Spleen (tissue), 7 donors: ENCODE measurements at regions not wholly inside any gene's neighbourhood (a gene's known extent, or its start where the extent isn't known, plus 50 kb on each side); places are given as distances from the start of the nearest gene placed in this dataset.

ENCODE experiments used
- POLR2A ChIP-seq, 3 donors: fragments of 450-650 bp; IDR thresholded peaks; one replicate each; pipeline ENCODE4 v1.5.1; 2017; ENCODE audit warnings: antibody characterized with exemption in 3 of 3, mild to moderate bottlenecking in 1 of 3
- POLR2AphosphoS5 ChIP-seq, 3 donors: sonication (generic); formaldehyde crosslinking; IDR thresholded peaks; one replicate each; pipeline ENCODE4 v1.5.1; 2017; ENCODE audit warnings: antibody characterized with exemption in 3 of 3
- TF ChIP-seq, protein P1 (sequence below), 11 experiments: fragments of 200-600 bp in 7 of 11; fragments of 450-650 bp in 4 of 11; sonication (generic) in 4 of 11; IDR thresholded peaks in 8 of 11; conservative IDR thresholded peaks in 3 of 11; 1 replicate in 7 of 11; 2 replicates in 4 of 11; pipeline versions ENCODE4 v1.4.0 to v1.8.0; 2016 to 2021; ENCODE audit warnings: antibody characterized with exemption in 11 of 11, inconsistent platforms in 4 of 11, mild to moderate bottlenecking in 1 of 11
- donor health status: DM: no; HTN: no; CAD: no; lungs with moderate emphysema.
- donor health status: DM: no; HTN: no; CAD: no.
- donor health status: DM: no; HTN: no; CAD: no.

DNA sequence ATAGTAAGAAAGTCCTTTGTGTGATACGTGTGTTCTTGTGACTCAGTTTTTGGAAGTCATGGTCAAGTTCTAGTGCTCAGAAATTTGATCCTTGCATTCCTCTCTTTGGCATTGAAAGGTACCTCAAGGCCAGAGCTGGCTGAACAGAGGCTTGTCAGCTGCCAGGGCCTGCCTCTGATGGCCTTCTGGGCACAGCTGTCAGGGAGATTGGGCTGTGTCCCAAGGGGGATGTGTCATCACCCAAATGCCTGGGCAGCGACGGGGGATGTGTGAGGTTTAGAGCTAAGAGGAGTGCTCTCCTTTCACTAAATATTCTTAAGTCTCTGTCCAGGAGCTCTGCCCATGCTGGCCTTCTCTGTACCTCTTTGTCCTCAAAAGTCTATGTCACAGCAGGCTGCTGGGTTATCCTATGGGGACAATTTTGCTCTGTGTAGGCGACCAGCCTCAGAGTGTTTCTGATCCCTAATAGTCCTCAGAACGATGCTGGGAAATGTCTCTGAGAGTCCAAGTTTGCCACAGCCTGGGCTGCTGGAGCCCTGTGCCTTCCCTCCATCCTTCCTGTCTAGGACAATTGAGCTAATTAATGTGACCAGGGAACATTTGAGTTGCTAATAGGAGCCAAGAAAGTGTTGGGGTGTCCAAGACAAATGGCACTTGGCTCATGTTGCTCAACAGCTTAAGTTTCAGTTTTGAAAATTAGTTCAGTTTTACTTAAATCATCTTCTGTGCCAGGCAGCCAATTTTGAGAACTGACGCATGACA lies 115.4 kb upstream of the ZNF521 start:
- TF ChIP-seq, protein P1, sequence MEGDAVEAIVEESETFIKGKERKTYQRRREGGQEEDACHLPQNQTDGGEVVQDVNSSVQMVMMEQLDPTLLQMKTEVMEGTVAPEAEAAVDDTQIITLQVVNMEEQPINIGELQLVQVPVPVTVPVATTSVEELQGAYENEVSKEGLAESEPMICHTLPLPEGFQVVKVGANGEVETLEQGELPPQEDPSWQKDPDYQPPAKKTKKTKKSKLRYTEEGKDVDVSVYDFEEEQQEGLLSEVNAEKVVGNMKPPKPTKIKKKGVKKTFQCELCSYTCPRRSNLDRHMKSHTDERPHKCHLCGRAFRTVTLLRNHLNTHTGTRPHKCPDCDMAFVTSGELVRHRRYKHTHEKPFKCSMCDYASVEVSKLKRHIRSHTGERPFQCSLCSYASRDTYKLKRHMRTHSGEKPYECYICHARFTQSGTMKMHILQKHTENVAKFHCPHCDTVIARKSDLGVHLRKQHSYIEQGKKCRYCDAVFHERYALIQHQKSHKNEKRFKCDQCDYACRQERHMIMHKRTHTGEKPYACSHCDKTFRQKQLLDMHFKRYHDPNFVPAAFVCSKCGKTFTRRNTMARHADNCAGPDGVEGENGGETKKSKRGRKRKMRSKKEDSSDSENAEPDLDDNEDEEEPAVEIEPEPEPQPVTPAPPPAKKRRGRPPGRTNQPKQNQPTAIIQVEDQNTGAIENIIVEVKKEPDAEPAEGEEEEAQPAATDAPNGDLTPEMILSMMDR (IDR thresholded peaks at IDR 0.05 in 8 of 11, conservative IDR thresholded peaks at IDR 0.05 in 3 of 11), result no peak
- TF ChIP-seq POLR2A (IDR thresholded peaks at IDR 0.05) (no peak), POLR2AphosphoS5 (IDR thresholded peaks at IDR 0.05) (no peak)
